NCI-H82 treated with DMSO at 0.1 percent for 48 hours (cell line): ENCODE measurements at regions not wholly inside any gene's neighbourhood (a gene's known extent, or its start where the extent isn't known, plus 50 kb on each side); places are given as distances from the start of the nearest gene placed in this dataset.
"Not testable (repeated sequence)": the region's sequence is repeated elsewhere in the genome, so short reads cannot be mapped to it uniquely, and the experiment has no call there.

ENCODE experiments used
- DNase-seq: peaks from one replicate; lab custom pipeline; 2025; ENCODE audit not compliant: unreplicated experiment; lab: John Stamatoyannopoulos, UW

DNA sequence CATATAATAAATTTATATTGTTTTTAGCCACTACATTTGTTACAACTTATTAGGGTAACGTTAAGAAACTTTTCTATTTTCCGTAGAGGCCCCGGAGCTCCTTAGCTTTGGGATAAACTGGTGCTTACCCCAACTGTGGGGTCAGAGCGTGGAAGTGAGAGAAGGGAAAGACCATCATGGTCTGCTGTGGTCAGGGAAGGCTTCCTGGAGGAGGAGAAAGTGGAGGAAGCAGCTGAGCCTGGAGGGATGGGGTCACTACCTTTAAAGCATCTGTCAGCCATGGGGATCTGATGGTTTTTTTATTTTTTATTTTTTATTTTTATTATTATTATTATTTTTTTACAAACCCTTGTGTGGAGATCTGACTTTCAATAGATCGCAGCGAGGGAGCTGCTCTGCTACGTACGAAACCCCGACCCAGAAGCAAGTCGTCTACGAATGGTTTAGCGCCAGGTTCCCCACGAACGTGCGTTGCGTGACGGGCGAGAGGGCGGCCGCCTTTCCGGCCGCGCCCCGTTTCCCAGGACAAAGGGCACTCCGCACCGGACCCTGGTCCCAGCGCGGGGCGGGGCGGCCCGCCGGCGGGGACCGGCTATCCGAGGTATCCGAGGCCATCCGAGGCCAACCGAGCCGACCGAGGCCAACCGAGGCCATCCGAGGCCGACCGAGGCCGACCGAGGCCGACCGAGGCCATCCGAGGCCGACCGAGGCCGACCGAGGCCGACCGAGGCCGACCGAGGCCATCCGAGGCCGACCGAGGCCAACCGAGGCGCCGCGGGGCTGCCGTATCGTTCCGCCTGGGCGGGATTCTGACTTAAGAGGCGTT lies 1101.2 kb upstream of the TMEM132C start:
- no peak for DNase-seq

DNA sequence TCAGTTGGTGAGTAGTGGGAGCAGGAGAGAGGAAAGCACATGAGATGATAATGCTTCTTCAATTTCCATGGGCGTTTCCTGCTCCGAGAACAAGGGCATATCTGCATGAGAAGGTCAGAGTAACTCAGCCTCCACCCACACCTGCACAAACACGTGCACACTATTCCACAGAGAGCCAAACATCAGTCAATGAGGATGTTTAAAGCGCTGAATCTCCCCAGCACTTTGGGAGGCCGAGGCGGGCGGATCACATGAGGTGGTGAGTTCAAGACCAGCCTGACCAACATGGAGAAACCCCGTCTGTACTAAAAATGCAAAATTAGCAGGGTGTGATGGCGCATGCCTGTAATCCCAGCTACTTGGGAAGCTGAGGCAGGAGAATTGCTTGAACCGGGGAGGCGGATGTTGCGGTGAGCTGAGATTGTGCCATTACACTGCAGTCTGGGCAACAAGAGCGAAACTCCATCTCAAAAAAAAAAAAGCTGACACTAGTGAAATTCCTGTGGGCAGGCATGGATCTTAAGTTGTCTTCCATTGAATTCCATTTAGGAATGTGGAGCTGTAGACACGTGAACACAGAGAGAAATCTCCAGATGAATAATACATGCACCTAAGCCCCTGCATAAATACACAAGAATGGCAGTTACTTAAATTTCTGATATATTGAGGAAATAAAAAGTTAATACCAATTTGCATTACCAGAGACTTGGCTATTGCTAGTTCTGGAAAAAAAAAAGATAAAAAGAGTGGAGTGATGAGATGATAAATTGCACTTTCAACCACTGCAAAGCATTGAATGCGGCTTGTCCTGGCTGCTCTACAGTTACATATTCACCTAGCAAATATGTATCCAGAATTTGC lies 1097.4 kb upstream of the TMEM132C start:
- DNase-seq, result no peak

DNA sequence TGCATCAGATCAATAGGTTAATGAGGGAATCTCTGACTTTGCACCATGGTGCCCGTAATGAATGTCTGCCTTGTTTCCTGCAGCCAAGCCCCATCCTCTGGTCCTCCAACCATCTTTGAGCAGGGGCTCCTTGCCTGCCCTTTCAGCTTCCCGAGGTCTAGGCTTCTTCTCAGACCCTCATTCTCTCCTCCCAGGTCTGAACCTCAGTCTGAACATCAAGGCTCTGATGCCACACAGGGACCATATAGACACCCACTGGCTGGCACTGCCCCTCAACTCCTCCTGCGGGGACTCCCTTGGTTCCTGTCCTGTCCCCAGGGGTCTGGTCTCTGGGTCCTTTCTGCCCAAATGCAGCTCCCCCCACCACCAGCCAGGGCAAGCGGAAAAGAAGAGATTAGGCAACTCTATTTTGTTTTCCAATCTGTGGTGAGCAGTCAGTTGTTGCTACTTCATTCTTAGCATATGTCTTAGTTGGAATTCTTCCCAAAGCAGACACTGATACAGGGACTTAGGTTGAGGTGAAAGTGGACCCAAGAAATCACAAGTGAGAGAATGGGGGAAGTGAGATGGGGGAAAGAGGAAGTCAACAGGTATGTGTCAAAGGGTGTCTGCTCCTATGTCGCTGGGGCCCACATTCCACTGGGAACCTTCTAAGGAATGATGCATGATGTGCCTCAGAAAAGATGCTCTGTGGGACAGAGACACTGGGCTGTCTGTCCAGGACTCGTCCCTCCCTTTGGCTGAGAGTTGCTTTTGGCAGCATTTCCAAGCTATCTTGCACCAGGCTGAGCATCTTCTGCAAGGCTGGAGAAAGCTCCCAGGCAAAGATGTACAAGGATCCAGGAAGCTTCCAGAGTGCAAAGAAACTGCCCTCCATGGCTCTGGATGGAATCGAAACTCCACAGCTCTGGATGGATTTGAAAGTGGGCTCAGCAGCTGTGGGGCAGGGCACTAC lies 1096.5 kb upstream of the TMEM132C start:
- no peak for DNase-seq

DNA sequence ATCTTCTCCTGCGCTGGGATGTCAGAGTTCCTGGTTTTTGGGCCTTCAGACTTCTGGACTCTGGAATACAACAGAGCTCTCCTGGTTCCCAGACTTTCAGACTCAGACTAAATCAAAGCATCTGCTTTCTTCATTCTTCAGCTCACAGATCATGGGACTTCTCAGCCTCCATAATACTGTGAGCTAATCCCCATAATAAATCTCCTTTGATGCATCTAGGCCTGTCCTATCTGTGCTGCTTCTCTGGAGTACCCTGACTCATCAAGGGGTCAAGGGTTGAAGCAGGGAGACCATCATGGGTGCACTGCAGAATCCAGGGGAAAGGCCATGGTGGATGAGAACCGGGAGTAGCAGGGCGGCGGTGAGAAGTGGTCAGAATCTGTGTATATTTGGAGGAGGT lies 1094.1 kb upstream of the TMEM132C start:
- peak; percentile 5 for DNase-seq

DNA sequence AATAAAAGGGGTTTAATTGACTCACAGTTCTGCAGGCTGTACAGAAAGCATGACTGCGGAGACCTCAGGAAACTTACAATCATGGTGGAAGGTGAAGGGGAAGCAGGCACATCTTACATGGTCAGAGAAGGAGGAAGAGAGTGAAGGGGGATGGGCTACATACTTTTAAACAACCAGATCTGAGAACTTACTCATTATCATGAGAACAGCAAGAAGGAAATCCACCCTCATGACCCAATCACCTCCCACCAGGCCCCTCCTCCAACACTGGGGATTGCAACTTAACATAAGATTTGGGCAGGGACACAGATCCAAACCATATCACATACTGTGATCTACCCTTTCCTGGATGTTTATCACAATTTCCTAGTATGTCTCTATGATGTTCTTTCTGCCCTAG lies 1093.0 kb upstream of the TMEM132C start:
- not testable (repeated sequence) for DNase-seq

DNA sequence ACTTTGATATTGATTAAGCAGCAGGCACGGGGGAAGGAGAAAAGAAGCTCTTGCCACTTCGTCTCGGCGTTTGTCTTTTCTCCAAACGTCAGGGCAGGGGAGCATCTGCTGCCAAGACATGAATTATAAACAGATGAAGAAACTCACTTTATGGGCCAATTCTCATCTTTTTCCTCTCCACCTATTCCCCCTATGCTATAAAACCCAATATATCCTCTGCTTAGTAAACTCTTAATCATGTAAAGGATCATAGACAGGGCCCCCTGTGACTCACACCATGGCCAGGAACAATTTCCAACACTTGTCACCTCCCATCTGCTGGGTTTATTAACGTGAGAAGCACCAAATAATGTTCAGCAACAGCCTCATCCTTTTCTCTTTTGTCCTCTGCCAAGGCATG lies 1092.1 kb upstream of the TMEM132C start:
- DNase-seq, result no peak

DNA sequence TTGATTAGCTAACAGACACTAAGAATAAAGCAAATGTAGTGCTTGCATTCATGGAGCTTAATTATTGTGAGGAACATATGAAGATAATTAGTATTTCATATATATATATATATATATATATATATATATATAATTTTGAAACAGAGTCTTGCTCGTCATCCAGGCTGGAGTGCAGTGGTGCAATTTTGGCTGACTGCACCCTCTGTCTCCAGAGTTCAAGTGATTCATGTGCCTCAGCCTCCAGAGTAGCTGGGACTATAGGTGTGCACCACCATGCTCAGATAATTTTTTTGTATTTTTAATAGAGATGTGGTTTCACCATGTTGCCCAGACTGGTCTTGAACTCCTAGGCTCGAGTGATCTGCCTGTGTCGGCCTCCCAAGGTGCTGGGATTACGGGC lies 1091.6 kb upstream of the TMEM132C start:
- DNase-seq, result no peak

DNA sequence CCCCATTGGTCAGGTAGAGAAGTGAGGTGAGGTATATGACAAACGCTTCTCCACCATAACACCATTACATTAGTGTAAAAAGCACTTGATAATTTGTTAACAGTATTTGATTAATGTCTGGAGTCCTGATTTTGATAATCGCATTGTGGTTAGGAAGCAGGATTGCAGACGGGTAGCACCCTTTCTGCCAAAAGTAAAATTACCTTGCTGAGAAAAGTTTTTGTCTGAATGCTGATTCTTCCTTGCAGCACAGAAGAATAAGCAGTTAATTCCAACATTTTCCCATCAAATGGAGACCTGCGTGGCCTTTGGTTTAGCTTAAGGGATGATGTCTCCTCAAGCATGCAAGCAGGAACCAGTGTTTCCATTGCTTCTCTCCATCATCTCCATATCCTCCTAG lies 1090.2 kb upstream of the TMEM132C start:
- no peak for DNase-seq

DNA sequence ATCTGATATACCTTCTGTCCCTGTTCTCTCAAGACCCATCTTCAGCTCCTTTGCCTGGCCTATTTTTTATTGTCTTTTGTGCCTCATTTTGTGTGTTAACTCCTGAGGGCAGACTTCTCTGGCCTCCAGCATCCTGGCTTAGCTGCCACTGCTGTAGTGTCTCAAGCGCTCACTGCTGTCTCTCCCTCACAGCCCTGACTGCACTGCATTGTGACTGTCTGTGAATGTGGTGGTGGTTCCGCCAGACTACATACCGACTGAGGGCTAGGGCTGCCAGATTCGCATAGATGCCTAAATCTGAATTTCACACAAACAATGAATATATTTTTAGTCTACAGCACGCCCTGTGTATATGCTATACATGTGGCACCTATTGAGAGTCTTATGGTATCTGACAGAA lies 1088.9 kb upstream of the TMEM132C start:
- no peak for DNase-seq

DNA sequence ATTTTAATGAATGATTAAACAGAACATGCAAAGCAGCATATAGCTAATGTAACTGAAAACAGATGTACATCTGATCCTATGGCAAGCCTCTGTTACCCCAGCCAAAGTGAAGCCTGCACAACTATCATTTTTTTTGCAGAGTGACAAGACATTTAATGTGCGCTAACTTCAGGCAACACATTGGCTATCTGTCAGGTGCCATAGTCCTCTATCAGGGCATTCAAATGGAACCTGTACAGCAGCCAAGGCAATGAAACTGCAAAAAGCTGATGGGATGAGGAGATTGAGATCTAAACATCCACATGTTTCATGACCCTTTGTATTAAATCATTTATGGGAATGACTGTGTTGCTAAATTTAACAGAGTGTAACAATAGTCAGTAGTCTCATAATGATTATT lies 1088.5 kb upstream of the TMEM132C start:
- no peak for DNase-seq

DNA sequence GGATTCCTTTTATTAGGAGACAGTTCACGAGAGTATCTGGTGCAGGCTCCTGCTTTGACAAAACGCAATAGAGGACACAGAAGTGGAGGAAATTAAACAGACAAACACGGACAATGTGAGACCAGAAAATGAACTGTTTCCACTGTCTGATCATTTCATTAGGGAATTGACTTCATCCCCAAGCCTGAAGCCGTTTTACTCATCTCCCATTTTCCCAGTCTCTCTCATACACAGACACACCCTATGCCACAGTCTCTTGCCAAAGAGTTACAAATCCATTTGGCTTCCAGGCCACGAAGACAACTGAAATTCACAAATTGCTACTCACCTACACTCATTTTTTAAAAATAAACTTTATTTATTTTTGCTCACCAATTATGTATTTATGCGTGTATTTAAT lies 1087.8 kb upstream of the TMEM132C start:
- DNase-seq, result no peak

DNA sequence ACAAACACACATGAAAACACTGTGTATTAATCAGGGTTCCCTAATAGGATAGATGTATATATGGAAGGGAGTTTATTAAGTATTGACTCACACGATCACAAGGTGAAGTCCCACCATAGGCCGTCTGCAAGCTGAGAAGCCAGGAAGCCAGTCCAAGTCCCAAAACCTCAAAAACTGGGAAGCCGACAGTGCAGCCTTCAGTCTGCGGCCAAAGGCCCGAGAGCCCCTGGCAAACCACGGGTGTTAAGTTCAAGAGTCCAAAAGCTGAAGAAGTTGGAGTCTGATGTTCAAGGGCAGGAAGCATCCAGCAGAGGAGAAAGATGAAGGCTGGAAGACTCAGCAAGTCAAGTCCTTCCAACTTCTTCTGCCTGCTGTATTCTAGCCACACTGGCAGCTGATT lies 1085.0 kb upstream of the TMEM132C start:
- no peak for DNase-seq

DNA sequence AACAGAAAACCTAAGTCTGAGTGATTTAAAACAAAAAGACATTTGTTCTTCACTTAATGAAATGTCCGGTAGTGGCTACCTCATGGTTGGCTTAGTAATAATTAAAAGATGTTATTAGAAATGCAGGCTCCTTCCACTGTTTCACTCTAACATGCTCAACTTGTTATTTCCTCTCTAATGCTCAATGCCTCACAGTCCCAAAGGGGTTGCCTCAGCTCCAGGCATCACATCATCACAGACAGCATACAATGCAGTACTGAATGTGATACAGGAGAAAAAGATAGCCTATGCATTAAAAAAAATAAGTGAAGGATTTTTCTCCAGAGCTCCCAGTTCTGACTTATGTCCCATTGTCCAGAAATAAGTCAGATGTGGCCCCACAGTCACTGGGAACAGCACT lies 1077.0 kb upstream of the TMEM132C start:
- DNase-seq, result no peak

DNA sequence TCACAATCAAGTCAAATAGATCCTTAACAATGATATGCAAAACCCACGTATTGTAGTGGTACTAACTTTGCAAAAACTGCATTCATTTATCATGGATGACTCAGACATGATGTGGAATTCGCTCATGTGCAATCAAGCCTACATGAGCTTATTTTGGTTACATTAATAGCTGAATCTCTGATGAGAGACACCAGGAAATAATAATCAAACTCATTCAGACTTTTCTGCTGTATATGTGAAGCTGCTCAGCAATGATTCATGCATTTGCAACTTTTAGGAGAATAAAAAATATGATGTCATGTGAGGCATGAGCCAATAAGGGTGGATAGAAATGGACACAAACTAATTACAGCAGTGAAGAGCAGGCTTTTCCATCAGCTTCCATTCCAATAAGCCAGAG lies 1075.8 kb upstream of the TMEM132C start:
- DNase-seq, result no peak

DNA sequence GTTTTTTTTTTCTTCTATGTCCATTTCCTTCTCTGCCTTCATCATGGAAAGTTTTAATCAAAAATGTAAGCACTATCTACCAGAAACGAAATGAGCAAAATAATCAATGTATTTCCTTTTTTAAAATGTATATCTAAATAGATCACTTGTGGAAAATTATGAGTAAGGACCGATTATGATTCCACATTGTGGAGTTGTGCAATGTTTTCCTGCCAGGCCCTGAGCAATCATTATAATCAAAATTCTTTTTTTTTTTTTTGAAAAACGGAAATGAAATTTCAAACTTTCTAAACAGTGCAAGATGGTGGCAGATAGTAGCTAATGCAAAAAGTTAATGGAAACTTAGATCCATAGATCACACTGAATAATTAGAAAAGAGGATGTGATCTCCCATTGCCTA lies 1074.6 kb upstream of the TMEM132C start:
- DNase-seq, result no peak

DNA sequence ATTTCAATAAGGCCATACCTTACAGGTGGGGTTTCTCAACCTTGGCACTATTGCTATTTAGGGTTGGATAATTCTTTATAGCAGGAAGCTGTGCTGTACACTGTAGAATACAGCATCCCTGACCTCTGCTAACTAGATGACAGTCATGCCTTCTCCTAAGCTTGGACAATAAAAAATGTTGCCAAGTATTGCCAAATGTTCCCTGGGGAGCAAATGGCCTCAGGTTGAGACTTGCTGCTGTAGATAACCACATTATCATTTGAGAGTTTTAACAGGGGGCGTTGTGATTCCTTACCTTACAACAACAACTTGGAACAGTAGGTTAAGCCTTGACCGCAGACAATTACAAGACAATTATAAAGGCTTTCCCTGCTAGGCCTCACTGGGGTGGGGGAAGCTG lies 1073.6 kb upstream of the TMEM132C start:
- DNase-seq, result no peak

DNA sequence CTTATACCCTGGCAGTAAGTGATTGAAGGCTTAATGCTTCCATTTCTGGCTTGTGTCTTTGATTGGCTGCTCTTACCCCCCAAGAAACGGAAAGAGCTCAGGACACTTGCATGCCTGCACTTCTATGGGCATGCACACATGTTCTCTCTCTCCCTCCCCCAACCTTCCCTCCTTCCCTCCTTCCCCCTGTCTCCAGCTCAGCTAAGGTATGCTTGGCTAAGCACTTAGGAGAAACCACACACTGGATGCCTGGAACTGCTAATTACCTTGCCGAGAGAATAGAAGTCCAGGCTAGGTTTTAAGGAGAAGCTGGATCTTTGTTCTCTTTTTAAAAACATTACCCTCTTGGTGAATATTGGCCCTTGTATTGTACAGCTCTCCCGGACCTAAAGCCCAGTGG lies 1072.8 kb upstream of the TMEM132C start:
- DNase-seq, result no peak

DNA sequence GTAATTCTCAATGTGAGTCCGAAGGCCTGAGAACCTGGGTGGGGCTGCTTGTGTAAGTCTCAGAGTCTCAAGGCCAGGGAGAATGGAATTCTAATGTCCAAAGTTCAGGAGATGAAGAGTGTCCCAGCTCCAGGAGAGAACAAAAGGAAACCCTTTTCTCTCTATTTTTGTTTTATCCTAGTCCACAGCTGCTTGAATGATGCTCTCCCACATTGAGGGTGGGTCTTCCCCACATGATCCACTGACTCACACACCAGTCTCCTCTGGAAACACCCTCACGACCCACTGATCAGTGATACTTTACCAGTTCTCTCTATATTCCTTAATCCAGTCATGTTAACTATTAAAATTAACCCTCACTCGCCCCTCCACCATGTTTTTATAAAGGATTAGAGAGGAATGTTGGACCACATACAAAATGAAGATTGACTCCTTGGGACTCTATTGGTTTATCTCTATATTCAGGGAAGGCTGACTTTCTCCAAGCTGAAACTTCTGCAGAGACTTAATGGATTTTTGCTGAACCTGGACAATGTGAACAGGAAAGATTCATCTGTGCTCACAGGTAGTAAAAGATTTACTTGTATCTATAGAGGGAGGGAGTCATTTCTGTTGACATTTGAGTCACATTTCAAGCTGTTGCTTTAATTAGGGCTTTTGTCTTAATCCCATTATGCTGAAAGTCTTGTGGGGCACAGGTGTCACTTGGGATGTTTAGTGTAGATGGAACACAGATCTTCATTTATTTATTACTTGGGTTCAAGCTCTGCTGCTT lies 1061.0 kb upstream of the TMEM132C start:
- peak; percentile 77 for DNase-seq

DNA sequence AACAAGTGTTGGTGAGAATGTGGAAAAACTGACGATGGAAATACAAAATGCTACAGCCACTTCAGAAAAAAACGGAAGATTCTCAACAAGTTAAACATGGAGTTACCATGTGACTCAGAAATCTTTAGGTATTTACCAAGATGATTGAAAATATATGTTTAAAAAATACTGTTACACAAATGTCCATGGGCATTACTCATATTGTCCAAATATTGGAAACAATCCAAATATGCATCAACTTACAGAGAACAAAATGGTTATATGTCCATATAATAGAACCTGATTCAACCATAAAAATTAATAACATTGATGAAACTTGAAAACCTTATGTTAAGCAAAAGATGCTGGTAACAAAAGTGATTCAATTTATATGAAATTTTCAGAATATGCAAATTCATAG lies 1057.7 kb upstream of the TMEM132C start:
- no peak for DNase-seq

DNA sequence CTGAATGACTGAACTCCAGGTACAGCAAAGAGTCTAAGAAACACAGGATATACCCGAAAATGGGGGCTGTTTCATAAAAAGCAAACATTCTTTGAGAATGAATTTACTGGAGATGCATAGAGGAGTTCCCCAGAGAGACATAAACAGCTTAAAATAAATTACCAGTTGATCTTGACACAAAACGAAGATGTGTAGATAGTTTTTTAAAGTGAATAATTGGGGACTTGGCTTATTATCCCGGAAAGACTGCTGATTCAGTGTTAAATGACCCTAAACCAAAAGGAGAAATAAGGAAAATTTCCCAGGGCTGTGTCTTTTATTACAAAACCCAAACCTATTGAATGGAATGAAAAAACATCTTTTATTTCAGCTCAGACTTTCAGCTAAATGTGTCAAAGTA lies 1052.8 kb upstream of the TMEM132C start:
- DNase-seq, result no peak
